Retinal pigment epithelial cell (primary cell): ENCODE measurements at regions not wholly inside any gene's neighbourhood (a gene's known extent, or its start where the extent isn't known, plus 50 kb on each side); places are given as distances from the start of the nearest gene placed in this dataset.

Experiments
- DNase-seq: peaks from one replicate; pipeline ENCODE4 v3.0.0-alpha.2; 2010; ENCODE audit warnings: low read depth
- H3K4me3 ChIP-seq: 2 replicates; pipeline ENCODE4 v1.5.1; 2011; ENCODE audit warnings: mild to moderate bottlenecking, low read length, control low read depth, moderate library complexity
- TF ChIP-seq, protein P1 (sequence below): conservative IDR thresholded peaks from 2 replicates; pipeline ENCODE4 v1.5.1; 2011; ENCODE audit warnings: low read depth, low read length, control low read depth, inconsistent platforms

DNA sequence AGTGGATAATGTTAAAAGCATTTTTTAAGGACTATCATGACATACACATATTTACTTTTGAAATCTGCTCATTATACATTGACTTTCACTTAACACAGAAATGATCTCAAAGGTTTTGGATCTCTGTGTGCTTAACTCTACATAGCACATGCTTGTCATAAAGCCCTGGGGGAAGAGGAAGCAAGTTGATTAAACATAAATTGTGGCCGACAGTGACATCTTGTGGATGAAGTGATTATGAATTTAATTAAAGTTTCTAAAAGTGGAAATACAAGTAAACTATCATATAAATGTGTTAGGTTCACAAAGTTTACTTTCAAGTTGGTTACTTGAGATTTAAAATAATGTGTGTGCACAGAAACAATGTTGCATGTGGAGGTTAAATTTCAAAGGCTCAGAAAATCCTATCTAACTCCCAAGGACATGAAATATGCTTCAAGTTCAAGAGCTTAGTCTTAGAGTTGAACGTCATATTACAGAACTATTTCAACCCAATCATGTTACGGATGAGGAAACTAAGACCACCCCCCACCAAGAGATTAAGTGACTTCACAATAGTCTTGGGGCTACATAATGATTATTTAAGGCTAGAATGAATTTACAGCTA, 1247.8 kb downstream of the GATA3 start:
- no peak overlapping the region for H3K4me3 ChIP-seq
- DNase-seq = peak; percentile 17
- TF ChIP-seq, protein P1, sequence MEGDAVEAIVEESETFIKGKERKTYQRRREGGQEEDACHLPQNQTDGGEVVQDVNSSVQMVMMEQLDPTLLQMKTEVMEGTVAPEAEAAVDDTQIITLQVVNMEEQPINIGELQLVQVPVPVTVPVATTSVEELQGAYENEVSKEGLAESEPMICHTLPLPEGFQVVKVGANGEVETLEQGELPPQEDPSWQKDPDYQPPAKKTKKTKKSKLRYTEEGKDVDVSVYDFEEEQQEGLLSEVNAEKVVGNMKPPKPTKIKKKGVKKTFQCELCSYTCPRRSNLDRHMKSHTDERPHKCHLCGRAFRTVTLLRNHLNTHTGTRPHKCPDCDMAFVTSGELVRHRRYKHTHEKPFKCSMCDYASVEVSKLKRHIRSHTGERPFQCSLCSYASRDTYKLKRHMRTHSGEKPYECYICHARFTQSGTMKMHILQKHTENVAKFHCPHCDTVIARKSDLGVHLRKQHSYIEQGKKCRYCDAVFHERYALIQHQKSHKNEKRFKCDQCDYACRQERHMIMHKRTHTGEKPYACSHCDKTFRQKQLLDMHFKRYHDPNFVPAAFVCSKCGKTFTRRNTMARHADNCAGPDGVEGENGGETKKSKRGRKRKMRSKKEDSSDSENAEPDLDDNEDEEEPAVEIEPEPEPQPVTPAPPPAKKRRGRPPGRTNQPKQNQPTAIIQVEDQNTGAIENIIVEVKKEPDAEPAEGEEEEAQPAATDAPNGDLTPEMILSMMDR = peak; percentile 30

DNA sequence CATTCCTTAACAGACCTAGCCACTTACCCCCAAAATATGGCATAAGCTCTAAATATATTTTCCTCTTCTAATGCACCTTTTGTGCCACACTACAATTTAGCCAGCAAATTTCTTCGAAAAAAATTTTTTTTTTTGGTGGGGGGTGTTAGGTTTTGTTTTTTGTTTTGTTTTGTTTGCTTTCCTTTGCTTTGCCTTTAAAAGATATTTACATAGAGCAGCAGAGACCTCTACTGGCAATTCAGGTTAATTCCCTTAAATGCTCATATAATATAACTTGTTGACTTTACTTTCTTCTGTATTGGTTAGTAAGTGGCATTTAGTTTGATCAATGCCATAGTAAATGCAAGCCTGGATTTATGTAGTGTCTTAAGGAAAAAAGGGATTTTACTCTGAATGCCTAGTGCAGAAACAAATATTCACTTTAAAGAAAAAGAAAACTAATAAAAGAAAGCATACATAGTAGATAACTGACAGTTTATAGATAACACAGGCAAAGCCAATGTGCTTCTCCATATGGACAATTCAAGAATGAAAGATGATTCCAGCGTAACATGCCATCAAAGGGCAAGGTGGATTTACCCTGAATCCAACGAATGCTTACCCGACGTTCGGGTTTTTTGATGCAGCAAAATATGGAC, 1250.6 kb downstream of the GATA3 start:
- TF ChIP-seq, protein P1 = peak; percentile 50
- no peak for DNase-seq
- no peak overlapping the region for H3K4me3 ChIP-seq

DNA sequence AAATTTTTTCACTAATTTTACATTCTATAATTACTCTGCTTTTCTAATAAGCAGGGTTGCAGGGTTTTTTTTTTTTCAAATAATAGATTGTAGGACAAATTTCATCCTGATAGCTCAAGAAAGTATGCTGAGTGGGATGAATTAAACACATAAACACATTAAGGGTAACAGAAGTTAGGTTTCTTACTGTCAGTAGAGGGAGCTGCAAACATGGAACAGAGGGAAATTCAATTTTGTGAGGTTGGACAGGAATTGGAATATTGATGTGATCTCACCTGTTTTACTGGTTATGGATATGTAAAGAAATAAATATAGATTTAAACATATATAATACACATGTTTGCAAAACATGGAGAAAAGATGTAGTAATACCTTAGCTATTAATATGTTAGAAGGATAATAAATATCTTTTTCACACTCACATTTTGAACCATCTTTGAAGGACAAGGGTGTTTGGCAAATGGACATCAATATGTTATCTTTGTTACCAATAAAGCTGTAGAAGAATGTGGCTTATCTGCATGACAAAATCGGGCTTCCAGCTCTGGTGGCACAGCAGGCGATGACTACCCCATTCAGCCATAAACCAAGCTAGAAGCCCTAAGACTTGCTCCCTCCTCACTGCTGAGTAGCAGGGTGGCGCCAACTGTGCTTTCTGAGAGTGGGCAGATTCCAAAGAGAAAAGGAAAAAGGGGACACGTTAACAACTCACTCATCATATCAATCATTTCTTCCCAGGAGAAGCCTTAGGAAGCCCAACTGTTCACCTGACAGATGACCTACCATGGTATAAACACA, 1257.4 kb downstream of the GATA3 start:
- TF ChIP-seq, protein P1 = peak; percentile 64
- no peak overlapping the region for H3K4me3 ChIP-seq
- no peak for DNase-seq

DNA sequence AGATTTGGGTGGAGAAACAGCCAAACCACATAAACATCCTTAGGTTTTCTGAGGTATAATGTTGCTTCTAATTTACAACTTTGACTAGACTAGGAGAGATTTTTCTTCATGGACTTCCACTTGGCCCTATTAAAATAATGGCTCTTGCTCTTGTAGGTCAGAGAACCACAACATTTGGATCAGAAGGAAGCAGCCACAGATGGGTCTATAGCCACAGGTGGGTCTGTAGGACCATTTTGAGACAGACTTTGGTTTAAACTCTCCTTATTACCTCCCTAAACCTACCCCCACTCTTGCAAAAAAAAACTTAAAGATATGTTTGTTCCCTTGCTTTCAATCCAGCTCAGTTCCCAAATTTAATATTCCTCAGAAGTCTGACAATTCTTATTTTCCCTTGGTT, 1260.8 kb downstream of the GATA3 start:
- no peak for DNase-seq
- H3K4me3 ChIP-seq = no peak overlapping the region
- TF ChIP-seq, protein P1 = no peak

DNA sequence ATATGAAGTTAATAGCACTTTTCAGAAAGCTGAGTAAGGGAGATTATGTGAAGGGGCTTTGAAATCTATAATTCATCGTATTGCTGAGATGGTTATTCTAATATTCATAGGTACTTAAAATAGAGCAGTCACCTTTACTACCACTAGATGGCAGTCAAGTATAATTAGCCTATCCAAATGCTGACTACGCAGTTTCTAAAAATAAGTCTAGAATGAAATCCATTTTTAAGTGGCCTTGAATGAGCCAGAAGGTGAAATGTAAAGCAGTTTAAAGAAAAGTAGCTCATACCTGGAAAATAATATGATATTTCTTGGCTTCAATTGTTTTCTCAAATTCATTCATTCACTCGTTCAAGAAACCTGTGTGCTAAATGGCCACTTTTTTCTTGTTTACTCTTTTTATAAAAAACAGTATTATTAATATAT, 1277.1 kb downstream of the GATA3 start:
- TF ChIP-seq, protein P1 = peak; percentile 74
- no peak overlapping the region for H3K4me3 ChIP-seq
- DNase-seq = peak; percentile 43

DNA sequence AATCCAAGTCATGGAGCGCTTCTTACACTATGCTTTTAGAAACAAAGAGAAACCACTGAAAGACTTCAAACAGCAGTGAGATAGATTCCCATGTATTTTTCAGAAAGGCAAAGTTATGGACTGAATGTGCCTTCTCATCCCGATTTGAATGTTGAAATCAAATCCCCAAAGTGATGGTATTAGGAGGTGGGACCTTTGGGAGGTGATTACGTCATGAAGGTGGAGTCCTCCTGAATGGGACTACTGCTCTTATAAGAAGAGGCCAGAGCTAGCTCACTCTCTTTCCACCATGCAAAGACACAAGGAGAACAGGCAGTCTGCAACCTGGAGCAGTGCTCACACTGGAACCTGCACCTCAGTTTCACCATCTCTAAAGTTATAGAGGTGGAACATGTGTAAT, 1279.8 kb downstream of the GATA3 start:
- TF ChIP-seq, protein P1 = no peak
- no peak overlapping the region for H3K4me3 ChIP-seq
- no peak for DNase-seq
